T47D (cell line): ENCODE measurements at regions not wholly inside any gene's neighbourhood (a gene's known extent, or its start where the extent isn't known, plus 50 kb on each side); places are given as distances from the start of the nearest gene placed in this dataset.

ENCODE experiments used
- DNase-seq, 2 experiments: peaks; one replicate each; pipeline versions ENCODE4 v3.0.0 to v3.0.0-alpha.2; 2011 to 2012; ENCODE audit warnings: low read depth in 1 of 2, low spot score in 1 of 2
- JUND ChIP-seq: IDR thresholded peaks from 2 replicates; pipeline ENCODE4 v1.6.1; 2012; ENCODE audit warnings: low read depth
- in situ Hi-C: cut with HindIII; loops from 2 replicates; pipeline ENCODE4 v1.10.0; 2016; ENCODE audit warnings: low sequenced_read_pairs, low pct_unique_long_range_greater_than_20kb

- no peak for DNase-seq
- in situ Hi-C loops = no loop called here
- TF ChIP-seq JUND = no peak
Measured at GRCh38 chr10:124160943-124161582, 67.7 kb upstream of the CHST15 start.

GRCh38 chr10:124160176-124160575, 66.8 kb upstream of the CHST15 start:
- no peak for DNase-seq
- no peak for TF ChIP-seq JUND
- in situ Hi-C loops = no loop called here

- in situ Hi-C loops = no loop called here
- no peak for DNase-seq
- TF ChIP-seq JUND = no peak
Measured at GRCh38 chr10:124159153-124159552, 65.8 kb upstream of the CHST15 start.

GRCh38 chr10:124158592-124158991, 65.2 kb upstream of the CHST15 start:
- in situ Hi-C loops = no loop called here
- DNase-seq = no peak
- no peak for TF ChIP-seq JUND

- no peak for DNase-seq
- in situ Hi-C loops = no loop called here
- TF ChIP-seq JUND = no peak
Measured at GRCh38 chr10:124157271-124157681, 63.9 kb upstream of the CHST15 start.

GRCh38 chr10:124156524-124157260, 63.3 kb upstream of the CHST15 start:
- in situ Hi-C loops = no loop called here
- no peak for TF ChIP-seq JUND

GRCh38 chr10:124155781-124156435, 62.5 kb upstream of the CHST15 start:
- in situ Hi-C loops = no loop called here
- TF ChIP-seq JUND = no peak
- DNase-seq = no peak

More at GRCh38 chr10:124156524-124157260, 63.3 kb upstream of the CHST15 start:
- DNase-seq = no peak

- DNase-seq = peak; percentile 38
- TF ChIP-seq JUND = no peak
- in situ Hi-C loops = no loop called here
Measured at GRCh38 chr10:124153023-124153826, 59.8 kb upstream of the CHST15 start.

GRCh38 chr10:124152139-124153022, 59.0 kb upstream of the CHST15 start:
- TF ChIP-seq JUND = no peak
- DNase-seq = no peak
- in situ Hi-C loops = no loop called here

GRCh38 chr10:124151466-124152095, 58.2 kb upstream of the CHST15 start:
- DNase-seq = no peak
- TF ChIP-seq JUND = no peak
- in situ Hi-C loops = no loop called here

GRCh38 chr10:124150807-124151417, 57.5 kb upstream of the CHST15 start:
- DNase-seq = no peak
- in situ Hi-C loops = no loop called here
- no peak for TF ChIP-seq JUND
